ENCODE measurements at regions not wholly inside any gene's neighbourhood (a gene's known extent, or its start where the extent isn't known, plus 50 kb on each side); places are given as distances from the start of the nearest gene placed in this dataset.

GRCh38 chr15:62469478-62469873 lies 304.4 kb upstream of the C2CD4B start:
- Histone ChIP-seq H3K36me3 (ENCODE audit: control insufficient read depth in 4 of 4, insufficient read depth in 3 of 4, low read depth in 1 of 4, low read length in 3 of 4) (no peaks in the 10 kb centered on the region), H3K9ac (ENCODE audit: low read depth in 1 of 2, low read length in 2 of 2) (no peak overlapping the region), H3K4me1 (ENCODE audit: control insufficient read depth in 4 of 4, insufficient read depth in 4 of 4, low read length in 3 of 4) (peaks cover 0 to 3% (median 0%) of the 10 kb centered on the region in 4 donors), H3K27me3 (ENCODE audit: control insufficient read depth in 4 of 4, insufficient read depth in 4 of 4, low read length in 3 of 4) (no peaks in the 10 kb centered on the region), H3K9me3 (ENCODE audit: control insufficient read depth in 4 of 4, low read length in 3 of 4) (no peaks in the 10 kb centered on the region), H3K4me3 (ENCODE audit: low read depth in 1 of 3, low read length in 3 of 3) (no peak overlapping the region), H3K27ac (ENCODE audit: low read depth in 1 of 2, low read length in 2 of 2) (no peak overlapping the region)
- TF ChIP-seq YY1 (IDR thresholded peaks at IDR 0.05) (no peak), TAF1 (conservative IDR thresholded peaks at IDR 0.05) (no peak), HNF4G (IDR thresholded peaks at IDR 0.05) (no peak), FOXA1 (IDR thresholded peaks at IDR 0.05) (no peak), GABPA (IDR thresholded peaks at IDR 0.05 in 1 of 2, conservative IDR thresholded peaks at IDR 0.05 in 1 of 2) (no peak), SP1 (IDR thresholded peaks at IDR 0.05) (no peak)
- TF ChIP-seq, protein P1, sequence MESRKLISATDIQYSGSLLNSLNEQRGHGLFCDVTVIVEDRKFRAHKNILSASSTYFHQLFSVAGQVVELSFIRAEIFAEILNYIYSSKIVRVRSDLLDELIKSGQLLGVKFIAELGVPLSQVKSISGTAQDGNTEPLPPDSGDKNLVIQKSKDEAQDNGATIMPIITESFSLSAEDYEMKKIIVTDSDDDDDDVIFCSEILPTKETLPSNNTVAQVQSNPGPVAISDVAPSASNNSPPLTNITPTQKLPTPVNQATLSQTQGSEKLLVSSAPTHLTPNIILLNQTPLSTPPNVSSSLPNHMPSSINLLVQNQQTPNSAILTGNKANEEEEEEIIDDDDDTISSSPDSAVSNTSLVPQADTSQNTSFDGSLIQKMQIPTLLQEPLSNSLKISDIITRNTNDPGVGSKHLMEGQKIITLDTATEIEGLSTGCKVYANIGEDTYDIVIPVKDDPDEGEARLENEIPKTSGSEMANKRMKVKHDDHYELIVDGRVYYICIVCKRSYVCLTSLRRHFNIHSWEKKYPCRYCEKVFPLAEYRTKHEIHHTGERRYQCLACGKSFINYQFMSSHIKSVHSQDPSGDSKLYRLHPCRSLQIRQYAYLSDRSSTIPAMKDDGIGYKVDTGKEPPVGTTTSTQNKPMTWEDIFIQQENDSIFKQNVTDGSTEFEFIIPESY (IDR thresholded peaks at IDR 0.05), result no peak
- no peak for DNase-seq (ENCODE audit: low spot score)

GRCh38 chr15:62469874-62470688 lies 305.0 kb upstream of the C2CD4B start:
- Histone ChIP-seq H3K4me3 (ENCODE audit: low read depth in 1 of 3, low read length in 3 of 3) (no peak overlapping the region), H3K9me3 (ENCODE audit: control insufficient read depth in 4 of 4, low read length in 3 of 4) (no peaks in the 10 kb centered on the region), H3K27me3 (ENCODE audit: control insufficient read depth in 4 of 4, insufficient read depth in 4 of 4, low read length in 3 of 4) (no peaks in the 10 kb centered on the region), H3K9ac (ENCODE audit: low read depth in 1 of 2, low read length in 2 of 2) (no peak overlapping the region), H3K4me1 (ENCODE audit: control insufficient read depth in 4 of 4, insufficient read depth in 4 of 4, low read length in 3 of 4) (peaks cover 0 to 3% (median 0%) of the 10 kb centered on the region in 4 donors), H3K36me3 (ENCODE audit: control insufficient read depth in 4 of 4, insufficient read depth in 3 of 4, low read depth in 1 of 4, low read length in 3 of 4) (no peaks in the 10 kb centered on the region), H3K27ac (ENCODE audit: low read depth in 1 of 2, low read length in 2 of 2) (no peak overlapping the region)
- TF ChIP-seq SP1 (IDR thresholded peaks at IDR 0.05) (no peak), NR2F2 (IDR thresholded peaks at IDR 0.05) (no peak), CTCF (IDR thresholded peaks at IDR 0.05; ENCODE audit: low read depth, low read length, missing input control) (no peak), RXRA (IDR thresholded peaks at IDR 0.05) (no peak), YY1 (IDR thresholded peaks at IDR 0.05) (no peak), JUND (IDR thresholded peaks at IDR 0.05) (no peak), HNF4G (IDR thresholded peaks at IDR 0.05) (no peak), MAX (IDR thresholded peaks at IDR 0.05) (no peak), RAD21 (IDR thresholded peaks at IDR 0.05) (no peak), REST (IDR thresholded peaks at IDR 0.05) (no peak), EGR1 (IDR thresholded peaks at IDR 0.05; ENCODE audit: low read depth in 2 of 2) (no peak), GABPA (IDR thresholded peaks at IDR 0.05 in 1 of 2, conservative IDR thresholded peaks at IDR 0.05 in 1 of 2) (no peak)
- no peak for DNase-seq (ENCODE audit: low spot score)
- 85% methylated on average over 11 of the region's 11 CpGs for WGBS

Data from liver (tissue), 8 donors.